ENCODE measurements at regions not wholly inside any gene's neighbourhood (a gene's known extent, or its start where the extent isn't known, plus 50 kb on each side); places are given as distances from the start of the nearest gene placed in this dataset.

DNA sequence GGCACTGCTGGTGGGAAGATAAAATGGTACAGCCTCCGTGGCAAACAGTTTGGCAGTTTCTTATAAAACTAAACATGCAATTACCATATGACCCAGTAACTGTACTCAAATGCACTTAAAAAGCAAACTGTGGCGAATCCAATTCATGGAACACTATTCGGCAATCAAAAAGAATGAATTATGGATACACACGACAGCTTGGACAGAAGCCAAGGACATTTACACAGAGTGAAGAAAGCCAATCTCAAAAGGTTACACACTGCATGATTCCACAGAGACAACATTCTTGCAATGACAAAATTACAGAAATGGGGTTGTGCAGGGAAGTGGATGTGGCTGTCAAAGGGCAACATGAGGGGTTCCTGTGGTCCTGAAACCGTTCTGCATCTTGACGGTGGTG is 122.1 kb upstream of the IQSEC1 start:
- H3K9ac ChIP-seq (ENCODE audit: low read length), result no peak overlapping the region
- no peak overlapping the region for H3K27ac ChIP-seq (ENCODE audit: low read length)
- peaks cover 69% of the 10 kb centered on the region for H3K27me3 ChIP-seq (ENCODE audit: low read depth, low read length)
- no peaks in the 10 kb centered on the region; the same call in 1 of the 2 replicates for H3K4me1 ChIP-seq (ENCODE audit: low read length)
- 0 out of 2 replicates have a peak overlapping the region, but pooled peaks have one; percentile 26 for H3K4me2 ChIP-seq (ENCODE audit: low read length)
- no peaks in the 10 kb centered on the region for H3K36me3 ChIP-seq (replicated peaks; ENCODE audit: low read depth, low read length)
- H3K79me2 ChIP-seq (ENCODE audit: low read length), result no peaks in the 10 kb centered on the region
- TF ChIP-seq, protein P1, sequence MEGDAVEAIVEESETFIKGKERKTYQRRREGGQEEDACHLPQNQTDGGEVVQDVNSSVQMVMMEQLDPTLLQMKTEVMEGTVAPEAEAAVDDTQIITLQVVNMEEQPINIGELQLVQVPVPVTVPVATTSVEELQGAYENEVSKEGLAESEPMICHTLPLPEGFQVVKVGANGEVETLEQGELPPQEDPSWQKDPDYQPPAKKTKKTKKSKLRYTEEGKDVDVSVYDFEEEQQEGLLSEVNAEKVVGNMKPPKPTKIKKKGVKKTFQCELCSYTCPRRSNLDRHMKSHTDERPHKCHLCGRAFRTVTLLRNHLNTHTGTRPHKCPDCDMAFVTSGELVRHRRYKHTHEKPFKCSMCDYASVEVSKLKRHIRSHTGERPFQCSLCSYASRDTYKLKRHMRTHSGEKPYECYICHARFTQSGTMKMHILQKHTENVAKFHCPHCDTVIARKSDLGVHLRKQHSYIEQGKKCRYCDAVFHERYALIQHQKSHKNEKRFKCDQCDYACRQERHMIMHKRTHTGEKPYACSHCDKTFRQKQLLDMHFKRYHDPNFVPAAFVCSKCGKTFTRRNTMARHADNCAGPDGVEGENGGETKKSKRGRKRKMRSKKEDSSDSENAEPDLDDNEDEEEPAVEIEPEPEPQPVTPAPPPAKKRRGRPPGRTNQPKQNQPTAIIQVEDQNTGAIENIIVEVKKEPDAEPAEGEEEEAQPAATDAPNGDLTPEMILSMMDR (IDR thresholded peaks at IDR 0.05; ENCODE audit: low read depth, low read length), result no peak
- no peak for TF ChIP-seq EZH2phosphoT487 (IDR thresholded peaks at IDR 0.05; ENCODE audit: low read depth)
- no peak overlapping the region for H2AFZ ChIP-seq (ENCODE audit: low read depth, low read length)
- H3K9me3 ChIP-seq (ENCODE audit: insufficient read depth, low read length), result no peaks in the 10 kb centered on the region
- no peak overlapping the region for H3K4me3 ChIP-seq (ENCODE audit: low read length)
- H4K20me1 ChIP-seq (ENCODE audit: insufficient read depth, low read length), result no peaks in the 10 kb centered on the region

DNA sequence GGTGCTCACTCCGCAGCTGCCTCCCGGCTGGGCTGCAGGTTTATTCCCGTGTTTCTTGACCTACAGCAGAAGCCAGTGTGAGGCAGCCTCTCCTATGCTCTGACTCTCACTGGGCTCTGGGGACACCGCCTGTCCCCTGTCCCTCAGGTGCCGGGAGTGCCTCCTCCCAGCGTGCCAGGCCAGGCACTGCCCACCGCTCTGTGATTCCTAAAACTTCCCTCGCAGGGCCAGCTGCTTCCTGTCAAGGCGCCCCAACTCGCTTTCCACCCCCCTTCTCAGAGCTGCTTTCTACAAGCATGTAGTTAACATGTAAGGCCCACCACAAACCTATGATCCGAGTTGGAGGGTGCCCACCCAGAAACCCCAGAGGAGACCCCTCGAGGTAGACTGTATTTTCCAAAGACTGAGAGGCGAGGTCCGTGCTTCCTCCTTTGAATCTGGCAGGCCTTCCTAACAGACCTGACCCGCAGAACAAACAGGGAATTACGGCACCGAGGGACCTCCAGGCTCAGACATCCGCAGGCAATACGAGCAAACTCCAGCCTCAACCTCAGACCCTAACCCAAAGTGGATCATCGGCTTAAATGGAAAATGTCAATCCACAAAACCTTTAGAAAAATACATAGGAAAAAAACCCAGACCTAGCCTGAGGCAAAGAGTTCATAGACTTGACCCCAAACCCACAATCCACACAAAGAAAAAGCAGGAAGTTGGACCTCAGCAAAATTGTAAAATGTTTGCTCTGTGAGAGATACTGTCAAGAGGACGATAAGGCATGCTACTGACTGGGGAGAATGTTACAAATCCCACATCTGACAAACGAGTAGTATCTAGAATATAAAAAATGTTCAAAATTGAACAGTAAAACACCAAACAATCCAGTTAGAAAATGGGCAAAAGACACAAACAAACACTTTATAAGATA is 121.3 kb upstream of the IQSEC1 start:
- Histone ChIP-seq H3K9me3 (ENCODE audit: insufficient read depth, low read length) (no peaks in the 10 kb centered on the region), H3K79me2 (ENCODE audit: low read length) (no peaks in the 10 kb centered on the region), H2AFZ (ENCODE audit: low read depth, low read length) (no peak overlapping the region), H3K27me3 (ENCODE audit: low read depth, low read length) (peaks cover 67% of the 10 kb centered on the region), H4K20me1 (ENCODE audit: insufficient read depth, low read length) (no peaks in the 10 kb centered on the region), H3K9ac (ENCODE audit: low read length) (no peak overlapping the region), H3K36me3 (replicated peaks; ENCODE audit: low read depth, low read length) (no peaks in the 10 kb centered on the region), H3K27ac (ENCODE audit: low read length) (no peak overlapping the region), H3K4me3 (ENCODE audit: low read length) (no peak overlapping the region), H3K4me2 (ENCODE audit: low read length) (no peak overlapping the region), H3K4me1 (ENCODE audit: low read length) (no peaks in the 10 kb centered on the region; the same call in 1 of the 2 replicates)
- no peak for TF ChIP-seq EZH2phosphoT487 (IDR thresholded peaks at IDR 0.05; ENCODE audit: low read depth)
- TF ChIP-seq, protein P1 (IDR thresholded peaks at IDR 0.05; ENCODE audit: low read depth, low read length), result no peak

DNA sequence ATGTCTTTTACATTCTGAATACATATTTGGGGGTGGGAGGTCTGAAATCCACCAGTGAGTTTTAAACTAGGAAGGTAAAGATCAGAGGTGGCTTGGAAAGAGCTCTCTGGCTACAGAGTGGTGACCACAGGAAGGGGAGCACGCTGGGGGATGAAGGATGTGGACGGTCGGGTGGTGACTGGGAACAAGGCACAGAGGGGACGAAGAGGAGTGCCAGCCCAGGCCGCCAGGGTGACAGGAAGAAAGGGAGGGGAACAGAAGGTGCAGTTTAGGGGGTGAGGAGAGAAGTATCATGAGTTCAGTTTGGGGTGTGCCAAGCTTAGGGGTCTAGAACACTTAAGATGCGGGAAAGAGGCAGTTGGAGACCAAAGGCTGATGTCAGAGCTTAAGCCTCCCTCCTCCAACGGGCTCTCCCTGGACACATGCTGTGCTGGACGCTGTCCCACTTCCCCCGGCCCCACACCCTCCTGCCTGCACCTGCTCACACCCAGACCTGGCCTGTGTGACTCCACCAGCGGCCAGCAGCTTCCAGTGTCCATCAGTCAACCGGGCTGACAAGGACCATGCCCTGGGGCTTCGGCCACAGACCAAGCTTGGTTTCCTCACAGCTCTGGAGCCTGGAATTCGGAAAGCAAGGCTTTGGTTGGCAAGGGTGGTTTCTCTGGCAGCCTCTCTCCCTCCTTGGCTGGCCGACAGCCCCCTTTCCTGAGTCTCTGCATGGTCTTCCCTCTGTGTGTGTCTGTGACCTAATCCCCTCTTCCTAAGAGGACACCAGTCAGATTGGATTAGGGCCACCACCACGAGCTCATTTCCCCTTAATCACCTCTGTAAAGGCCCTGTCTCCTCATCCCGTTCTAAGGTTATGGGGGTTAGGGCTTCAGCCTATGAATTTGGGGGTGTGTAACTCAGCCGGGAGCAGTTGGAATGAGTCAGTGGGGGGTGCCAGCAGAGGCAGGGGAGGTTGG is 120.4 kb upstream of the IQSEC1 start:
- Histone ChIP-seq H4K20me1 (ENCODE audit: insufficient read depth, low read length) (no peaks in the 10 kb centered on the region), H3K79me2 (ENCODE audit: low read length) (no peaks in the 10 kb centered on the region), H3K9me3 (ENCODE audit: insufficient read depth, low read length) (no peaks in the 10 kb centered on the region), H3K9ac (ENCODE audit: low read length) (no peak overlapping the region), H3K27ac (ENCODE audit: low read length) (no peak overlapping the region), H3K4me1 (ENCODE audit: low read length) (no peaks in the 10 kb centered on the region; the same call in 1 of the 2 replicates), H3K4me3 (ENCODE audit: low read length) (no peak overlapping the region), H2AFZ (ENCODE audit: low read depth, low read length) (no peak overlapping the region), H3K36me3 (replicated peaks; ENCODE audit: low read depth, low read length) (no peaks in the 10 kb centered on the region), H3K27me3 (ENCODE audit: low read depth, low read length) (peaks cover 68% of the 10 kb centered on the region), H3K4me2 (ENCODE audit: low read length) (no peak overlapping the region)
- TF ChIP-seq, protein P1 (IDR thresholded peaks at IDR 0.05; ENCODE audit: low read depth, low read length), result no peak
- TF ChIP-seq EZH2phosphoT487 (IDR thresholded peaks at IDR 0.05; ENCODE audit: low read depth), result no peak
